HFF-Myc (cell line): ENCODE measurements at regions not wholly inside any gene's neighbourhood (a gene's known extent, or its start where the extent isn't known, plus 50 kb on each side); places are given as distances from the start of the nearest gene placed in this dataset.
"Not testable (repeated sequence)": the region's sequence is repeated elsewhere in the genome, so short reads cannot be mapped to it uniquely, and the experiment has no call there.

Experiments
- DNase-seq: peaks from one replicate; pipeline ENCODE4 v3.0.0-alpha.2; 2011; ENCODE audit warnings: low read depth; ENCODE audit errors: extremely low read depth
- H3K4me3 ChIP-seq: replicated peaks from 2 replicates; pipeline ENCODE4 v1.5.1; 2011; ENCODE audit warnings: low read depth, mild to moderate bottlenecking, control low read depth, low read length
- CTCF ChIP-seq: IDR thresholded peaks from 2 replicates; pipeline ENCODE4 v1.5.1; 2012; ENCODE audit warnings: mild to moderate bottlenecking, low read depth, low read length, control low read depth; ENCODE audit errors: missing control alignments

GRCh38 chr2:131827481-131828163 lies 299.9 kb downstream of the CCDC74A start:
- TF ChIP-seq CTCF = no peak
- H3K4me3 ChIP-seq = no peak overlapping the region
- no peak for DNase-seq

- TF ChIP-seq CTCF = no peak
- no peak for DNase-seq
- H3K4me3 ChIP-seq = no peak overlapping the region
These were observed 300.5 kb downstream of the CCDC74A start for GRCh38 chr2:131828164-131828561.

- DNase-seq, H3K4me3 ChIP-seq: not testable (repeated sequence)
These were observed 301.2 kb downstream of the CCDC74A start for GRCh38 chr2:131828633-131829455.

- not testable (repeated sequence) for DNase-seq, H3K4me3 ChIP-seq
These were observed 302.0 kb downstream of the CCDC74A start for GRCh38 chr2:131829456-131830241.

GRCh38 chr2:131830242-131830945 lies 302.7 kb downstream of the CCDC74A start:
- not testable (repeated sequence) for DNase-seq, H3K4me3 ChIP-seq

GRCh38 chr2:131830946-131831310 lies 303.2 kb downstream of the CCDC74A start:
- not testable (repeated sequence) for DNase-seq, H3K4me3 ChIP-seq

GRCh38 chr2:131831450-131832208 lies 303.9 kb downstream of the CCDC74A start:
- H3K4me3 ChIP-seq, DNase-seq: not testable (repeated sequence)

GRCh38 chr2:131832209-131832780 lies 304.6 kb downstream of the CCDC74A start:
- H3K4me3 ChIP-seq, DNase-seq: not testable (repeated sequence)

- H3K4me3 ChIP-seq, DNase-seq: not testable (repeated sequence)
These were observed 305.2 kb downstream of the CCDC74A start for GRCh38 chr2:131832917-131833316.

- H3K4me3 ChIP-seq, DNase-seq: not testable (repeated sequence)
These were observed 305.9 kb downstream of the CCDC74A start for GRCh38 chr2:131833367-131834202.

GRCh38 chr2:131834203-131835020 lies 306.7 kb downstream of the CCDC74A start:
- not testable (repeated sequence) for DNase-seq, H3K4me3 ChIP-seq

GRCh38 chr2:131835022-131835421 lies 307.3 kb downstream of the CCDC74A start:
- not testable (repeated sequence) for DNase-seq, H3K4me3 ChIP-seq
